SK-N-MC (cell line): ENCODE measurements at regions not wholly inside any gene's neighbourhood (a gene's known extent, or its start where the extent isn't known, plus 50 kb on each side); places are given as distances from the start of the nearest gene placed in this dataset.

Experiments
- EZH2 ChIP-seq: fragments of 200-600 bp; sonication (generic); IDR thresholded peaks from one replicate; pipeline ENCODE4 v1.6.1; 2017; ENCODE audit warnings: antibody characterized with exemption
- FOXP2 ChIP-seq: optimal IDR thresholded peaks from 2 replicates; pipeline ENCODE3; 2011; ENCODE audit warnings: mild to moderate bottlenecking, moderate library complexity; ENCODE audit not compliant: insufficient read depth; ENCODE audit errors: extremely low read length, control extremely low read depth
- POLR2AphosphoS5 ChIP-seq: IDR thresholded peaks from 2 replicates; pipeline ENCODE4 v1.6.1; 2012; ENCODE audit warnings: mild to moderate bottlenecking, low read depth, low read length, borderline replicate concordance

GRCh38 chrX:96224279-96224678 is 460.4 kb upstream of the DIAPH2 start:
- no peak for TF ChIP-seq EZH2
- TF ChIP-seq POLR2AphosphoS5 = no peak
- no peak for TF ChIP-seq FOXP2
